DND-41 (cell line): ENCODE measurements at regions not wholly inside any gene's neighbourhood (a gene's known extent, or its start where the extent isn't known, plus 50 kb on each side); places are given as distances from the start of the nearest gene placed in this dataset.

ENCODE experiments used
- CTCF ChIP-seq: IDR thresholded peaks from 2 replicates; pipeline ENCODE4 v1.5.1; 2012; ENCODE audit warnings: borderline replicate concordance, low read length, moderate library complexity, mild to moderate bottlenecking; ENCODE audit not compliant: poor library complexity, severe bottlenecking; ENCODE audit errors: extremely low read depth
- EZH2 ChIP-seq: IDR thresholded peaks from 3 replicates; pipeline ENCODE4 v1.6.1; 2012; ENCODE audit warnings: borderline replicate concordance, low read depth, mild to moderate bottlenecking, moderate library complexity, low read length, inconsistent platforms; ENCODE audit not compliant: severe bottlenecking

- TF ChIP-seq CTCF (no peak), EZH2 (no peak)
Observed at GRCh38 chr13:58379221-58379620, 747.7 kb downstream of the PCDH17 start.
